GM13976 (cell line): ENCODE measurements at regions not wholly inside any gene's neighbourhood (a gene's known extent, or its start where the extent isn't known, plus 50 kb on each side); places are given as distances from the start of the nearest gene placed in this dataset.
"Not testable (repeated sequence)": the region's sequence is repeated elsewhere in the genome, so short reads cannot be mapped to it uniquely, and the experiment has no call there.

Experiments used
- DNase-seq: peaks from one replicate; pipeline ENCODE4 v3.0.0; 2012; ENCODE audit warnings: low spot score
- CTCF ChIP-seq: IDR thresholded peaks from 2 replicates; pipeline ENCODE4 v1.5.1; 2012; ENCODE audit warnings: borderline replicate concordance, mild to moderate bottlenecking; ENCODE audit not compliant: insufficient read depth; ENCODE audit errors: extremely low read depth, missing control alignments, control extremely low read depth
- in situ Hi-C: fragments of 300-500 bp; cut with MboI; formaldehyde crosslinking; loops from one replicate; pipeline ENCODE4 v1.12.0; 2022; ENCODE audit warnings: low sequenced_read_pairs, mixed read lengths, inconsistent platforms; ENCODE audit not compliant: unreplicated experiment

- in situ Hi-C loops, result loop anchor here (25.0 kb wide), 2 partner anchors 248 to 973 kb away; no protein-coding TSS in a partner anchor
- DNase-seq, result no peak
- no peak for TF ChIP-seq CTCF
These were observed 120.3 kb upstream of the PRKG2 start for GRCh38 chr4:81335122-81335912.

- no peak for DNase-seq
- in situ Hi-C loops, result loop anchor here (25.0 kb wide), 2 partner anchors 243 to 968 kb away; no protein-coding TSS in a partner anchor
- TF ChIP-seq CTCF, result no peak
These were observed 115.0 kb upstream of the PRKG2 start for GRCh38 chr4:81330018-81330417.

GRCh38 chr4:81326581-81326980 is 111.6 kb upstream of the PRKG2 start:
- DNase-seq, result no peak
- no peak for TF ChIP-seq CTCF
- in situ Hi-C loops, result loop anchor here (25.0 kb wide), 2 partner anchors 239 to 964 kb away; no protein-coding TSS in a partner anchor

- in situ Hi-C loops, DNase-seq: not testable (repeated sequence)
These were observed 109.6 kb upstream of the PRKG2 start for GRCh38 chr4:81324594-81324993.

GRCh38 chr4:81319657-81320056 is 104.6 kb upstream of the PRKG2 start:
- no peak for TF ChIP-seq CTCF
- no peak for DNase-seq
- in situ Hi-C loops, result no loop called here

- in situ Hi-C loops, result no loop called here
- TF ChIP-seq CTCF, result no peak
- no peak for DNase-seq
These were observed 100.0 kb upstream of the PRKG2 start for GRCh38 chr4:81314897-81315470.
